Frontal cortex (tissue), 3 donors: ENCODE measurements at regions not wholly inside any gene's neighbourhood (a gene's known extent, or its start where the extent isn't known, plus 50 kb on each side); places are given as distances from the start of the nearest gene placed in this dataset.
"Not testable (repeated sequence)": the region's sequence is repeated elsewhere in the genome, so short reads cannot be mapped to it uniquely, and the experiment has no call there.

Experiments
- DNase-seq, 2 donors: peaks; one replicate each; pipeline ENCODE4 v3.0.0; 2012; ENCODE audit warnings: low spot score in 2 of 2
- FAIRE-seq: peaks from 2 replicates; lab custom pipeline; 2012; peaks lifted over from hg19 to GRCh38; lab: Jason Lieb, UNC
- donor health status: control.
- donor health status: control.
- donor health status: control.

GRCh38 chr3:127084401-127084990, 101.6 kb downstream of the PLXNA1 start:
- no peak for FAIRE-seq
- DNase-seq, result no peak

- DNase-seq (no peak), FAIRE-seq (no peak)
These were observed 102.7 kb downstream of the PLXNA1 start for GRCh38 chr3:127085576-127085975.

- FAIRE-seq, DNase-seq: not testable (repeated sequence)
These were observed 103.7 kb downstream of the PLXNA1 start for GRCh38 chr3:127086591-127086990.

DNA sequence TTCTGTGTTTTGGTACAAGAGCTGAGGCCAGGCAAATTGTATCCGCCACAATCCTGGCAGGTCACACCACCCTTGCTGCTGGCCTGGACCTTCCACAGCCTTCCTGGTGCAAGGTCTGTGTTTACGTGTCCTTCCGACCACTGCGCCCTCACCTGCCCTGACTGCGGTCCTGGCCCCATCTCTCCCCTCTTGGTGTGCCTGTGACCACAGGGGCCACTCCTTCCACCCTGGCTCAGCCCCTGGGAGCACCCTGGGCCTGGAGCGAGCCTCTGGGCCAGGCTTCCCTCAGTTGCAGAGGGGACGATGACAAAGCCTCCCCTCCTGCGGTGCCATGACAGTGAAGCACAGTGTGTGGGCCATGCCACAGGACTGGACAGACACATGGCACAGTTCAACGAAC, 104.5 kb downstream of the PLXNA1 start:
- no peak for FAIRE-seq

GRCh38 chr3:127088511-127089351, 104.2 kb upstream of the PRR23E start:
- no peak for FAIRE-seq
- no peak for DNase-seq

More for the DNA sequence above, 104.5 kb downstream of the PLXNA1 start:
- no peak for DNase-seq

- no peak for FAIRE-seq
- no peak for DNase-seq
These were observed 103.3 kb upstream of the PRR23E start for GRCh38 chr3:127089486-127090145.

DNA sequence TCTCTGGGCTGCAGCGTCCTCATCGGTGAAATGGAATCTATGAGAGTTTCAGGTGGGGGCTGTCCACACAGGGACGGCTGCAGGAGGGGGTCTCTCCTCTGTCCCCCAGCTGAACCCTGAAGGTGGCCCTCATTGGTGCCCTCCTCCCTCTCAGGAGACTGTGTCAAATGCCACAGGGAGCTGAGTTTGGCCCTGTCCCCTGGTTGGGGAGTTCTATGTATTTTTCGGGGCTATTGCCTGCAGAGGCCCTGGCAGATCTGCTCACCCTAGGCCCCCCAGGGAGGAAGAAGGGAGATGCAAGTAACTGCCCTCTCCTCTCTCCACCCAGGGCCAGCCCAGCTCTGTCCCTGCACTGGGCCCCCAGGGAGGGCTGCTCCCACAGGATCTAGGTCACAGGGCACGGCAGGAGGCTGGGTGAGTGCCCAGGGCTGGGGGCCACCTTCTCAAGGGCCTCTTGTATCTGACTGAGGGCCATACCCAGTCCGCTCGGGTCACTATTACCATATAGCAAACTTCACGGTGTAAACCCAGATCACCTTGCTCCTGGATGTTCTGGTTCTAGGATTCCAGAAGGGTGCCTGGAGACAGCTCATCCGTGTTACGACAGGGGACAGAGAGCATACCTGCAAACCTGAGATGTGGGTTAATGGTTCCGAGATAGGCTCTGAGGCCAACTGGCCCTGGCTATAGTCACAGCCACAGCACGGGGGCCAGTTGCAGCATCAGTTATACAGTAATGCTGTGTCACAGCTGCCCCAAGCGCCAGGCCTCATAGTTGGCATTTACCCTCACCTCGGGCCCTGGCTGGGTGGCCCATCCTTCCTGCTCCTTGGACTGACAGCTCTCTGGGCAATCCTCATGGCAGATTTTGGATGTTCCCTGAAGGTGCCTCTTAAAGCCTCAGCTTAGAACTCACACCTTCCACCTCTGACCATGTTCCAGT, 102.4 kb upstream of the PRR23E start:
- FAIRE-seq (no peak), DNase-seq (no peak)

DNA sequence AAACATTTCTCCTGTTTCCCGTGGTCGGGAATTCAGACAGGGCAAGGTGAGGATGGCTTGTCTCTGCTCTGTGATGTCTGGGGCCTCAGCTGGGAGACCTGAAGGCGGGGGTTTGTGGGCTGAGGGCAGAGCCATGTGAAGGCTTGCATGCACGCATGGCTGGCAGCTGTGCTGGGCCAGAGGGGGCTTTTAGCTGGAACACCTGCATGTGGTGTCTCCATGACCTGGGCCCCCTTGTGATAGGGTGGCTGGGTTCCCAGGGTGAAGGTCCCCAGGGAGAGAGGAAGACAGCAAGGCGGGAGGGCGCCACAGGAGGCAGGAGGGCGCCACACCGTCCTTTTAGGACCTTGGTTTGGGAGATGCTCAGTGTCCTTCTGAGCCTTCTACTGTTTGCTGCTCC, 101.6 kb upstream of the PRR23E start:
- FAIRE-seq (no peak), DNase-seq (no peak)

DNA sequence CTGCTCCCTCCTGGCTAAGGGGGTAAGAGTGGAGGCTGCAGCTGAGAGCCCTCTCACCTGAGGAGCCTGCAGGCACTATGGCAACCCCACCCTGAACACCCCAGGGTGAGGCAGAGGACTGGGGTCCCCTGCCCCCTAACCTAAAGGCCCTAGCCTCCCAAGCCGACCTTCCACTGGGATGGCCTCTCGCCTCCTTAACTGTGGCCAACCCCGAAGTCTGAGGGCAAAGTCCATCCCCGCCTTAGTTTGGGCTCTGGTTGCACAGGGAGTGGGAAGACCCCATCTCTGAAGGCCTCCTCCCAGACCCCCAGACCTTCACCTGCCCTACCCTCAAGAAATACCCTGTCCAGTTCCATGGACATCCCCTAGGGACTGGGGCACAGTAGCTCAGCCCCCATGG, 100.6 kb upstream of the PRR23E start:
- FAIRE-seq (no peak), DNase-seq (no peak)

DNA sequence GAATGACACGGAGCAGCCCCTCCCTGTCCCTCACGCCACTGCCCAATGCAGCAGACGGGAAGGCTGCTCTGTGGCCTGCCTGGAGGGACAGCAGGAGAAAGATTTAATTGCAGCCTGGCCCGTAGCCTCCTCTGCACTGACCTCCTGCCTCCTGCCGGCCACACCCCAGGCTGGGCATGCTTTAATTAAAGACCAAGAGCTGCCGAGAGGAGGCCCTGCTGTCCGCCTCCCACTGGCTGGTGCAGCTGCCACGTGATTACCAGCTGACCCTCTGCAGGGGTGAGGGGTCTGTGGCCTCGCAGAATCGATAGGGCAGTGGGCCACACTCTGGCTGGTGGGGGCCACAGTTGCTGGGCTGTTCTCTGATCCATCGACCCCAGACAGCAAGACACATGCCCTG, 100.2 kb upstream of the PRR23E start:
- no peak for FAIRE-seq

DNA sequence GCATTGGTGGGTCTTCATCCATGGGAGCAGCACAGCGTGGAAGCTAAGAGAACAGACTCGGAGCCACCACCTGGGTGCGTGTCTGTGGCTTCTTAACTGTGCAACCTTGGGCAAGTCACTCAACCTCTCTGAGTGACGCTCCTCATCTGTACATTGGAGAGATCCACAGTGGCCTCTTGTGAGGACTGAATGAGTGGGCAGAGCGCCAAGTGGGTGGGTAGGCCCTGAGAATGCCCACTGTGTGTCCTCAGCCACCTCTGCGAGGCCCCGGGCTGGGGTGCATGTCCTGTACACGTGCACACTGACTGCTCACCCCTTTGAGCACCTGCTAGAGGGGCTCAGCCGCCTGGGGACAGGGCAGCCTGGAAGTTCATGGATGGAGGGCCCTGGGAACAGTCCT, 99.6 kb upstream of the PRR23E start:
- FAIRE-seq, result no peak

More for the DNA sequence above, 100.2 kb upstream of the PRR23E start:
- no peak for DNase-seq

DNA sequence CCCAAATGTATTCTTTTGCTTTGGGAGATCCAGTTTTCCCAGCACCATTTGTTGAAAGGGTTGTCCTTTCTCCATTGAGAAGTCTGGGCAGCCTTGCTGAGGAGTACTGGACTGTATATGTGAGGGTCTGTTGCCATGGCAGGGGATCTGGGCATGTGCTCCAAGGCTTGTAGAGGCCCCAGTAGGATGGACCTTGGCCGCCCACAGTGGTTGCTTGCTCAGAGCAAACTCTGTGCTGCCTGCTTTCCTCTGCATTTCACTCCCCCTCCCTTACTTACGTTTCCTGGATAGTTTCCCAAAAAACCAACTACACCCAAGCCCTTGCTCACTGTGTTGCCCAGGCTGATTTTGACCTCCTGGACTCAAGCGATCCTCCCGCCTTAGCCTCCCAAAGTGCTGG, 97.2 kb upstream of the PRR23E start:
- FAIRE-seq, result no peak

More for the DNA sequence above, 99.6 kb upstream of the PRR23E start:
- no peak for DNase-seq

DNA sequence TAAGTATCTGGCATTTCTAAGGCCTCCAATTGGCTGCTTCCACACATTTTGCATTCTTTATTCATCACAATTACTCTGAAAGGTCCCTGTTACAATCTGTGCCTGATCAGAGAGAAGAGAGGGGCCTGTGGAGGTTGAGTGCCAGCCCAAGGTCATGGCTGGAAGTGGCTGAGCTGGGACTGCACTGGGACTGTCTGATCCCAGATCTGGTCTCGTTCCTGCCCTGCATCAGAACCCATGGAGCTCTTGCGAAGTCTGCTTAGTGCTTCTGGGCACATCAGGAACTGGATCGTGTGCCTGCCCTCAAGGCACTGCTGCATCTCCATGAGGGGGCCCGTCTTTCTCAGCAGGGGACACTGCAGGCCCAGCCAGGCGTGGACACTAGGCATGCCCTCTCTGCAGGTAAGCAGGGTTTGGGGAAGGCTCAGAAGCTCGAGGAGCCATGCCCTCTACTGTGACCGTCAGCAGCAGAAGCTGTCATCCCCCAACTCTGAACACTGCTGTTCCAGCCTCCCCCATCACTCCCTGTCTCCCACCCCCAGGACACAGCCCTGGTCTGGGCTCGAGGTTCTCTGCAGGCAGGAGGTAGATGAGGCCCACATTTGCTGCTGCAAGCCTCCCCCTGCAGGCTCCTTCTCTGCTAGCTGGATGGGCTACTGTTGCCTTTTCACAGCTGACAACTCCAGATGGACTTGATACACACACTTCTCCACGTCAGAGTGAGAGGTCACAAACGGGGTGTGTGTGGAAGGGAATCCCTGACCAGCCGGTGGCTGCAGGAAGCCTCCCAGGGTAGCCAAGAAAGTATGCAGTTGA, 96.5 kb upstream of the PRR23E start:
- DNase-seq (no peak), FAIRE-seq (no peak)

More for the DNA sequence above, 97.2 kb upstream of the PRR23E start:
- no peak for DNase-seq

DNA sequence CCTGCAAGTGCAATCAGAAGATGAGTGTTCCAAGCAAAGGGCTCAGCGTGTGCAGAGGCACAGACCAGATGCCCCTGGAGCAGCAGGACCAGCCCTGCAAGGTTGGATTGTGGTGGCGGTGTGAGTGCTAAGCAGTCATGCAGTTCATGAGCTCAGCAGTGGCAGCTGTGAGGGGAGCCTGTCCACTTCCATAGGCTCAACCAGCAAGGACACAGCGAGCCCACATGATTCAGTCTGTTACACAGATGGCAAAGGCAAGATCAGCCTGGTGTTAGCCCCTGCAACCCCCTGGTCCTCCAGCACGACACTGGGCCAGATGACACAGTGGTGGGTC, 95.9 kb upstream of the PRR23E start:
- FAIRE-seq (no peak), DNase-seq (no peak)

DNA sequence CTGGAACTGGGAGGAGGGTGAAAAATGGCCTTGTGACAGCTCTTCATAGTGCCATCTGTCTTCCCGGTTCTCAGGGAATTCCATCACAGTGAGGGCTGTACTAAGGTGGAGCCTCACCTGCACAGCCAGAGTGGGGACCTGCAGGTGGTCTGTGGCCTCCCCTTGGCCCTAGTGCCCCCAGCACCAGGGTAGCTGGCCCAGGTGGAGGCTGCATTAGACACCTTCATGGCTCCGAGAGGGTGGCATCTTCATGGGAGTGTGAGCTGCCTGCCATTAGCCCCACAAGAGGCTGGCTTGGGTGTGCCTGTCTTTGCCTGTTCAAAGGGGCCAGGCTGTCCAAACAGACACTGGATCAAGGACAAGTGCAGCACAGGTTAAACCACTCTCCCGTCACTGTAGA, 95.5 kb upstream of the PRR23E start:
- DNase-seq, result no peak
- no peak for FAIRE-seq

- no peak for DNase-seq
- FAIRE-seq, result no peak
These were observed 92.9 kb upstream of the PRR23E start for GRCh38 chr3:127099982-127100381.

GRCh38 chr3:127100459-127101410, 92.2 kb upstream of the PRR23E start:
- DNase-seq (no peak), FAIRE-seq (no peak)
